Activated CD8-positive, alpha-beta T cell treated with anti-CD3 and anti-CD28 coated beads, Interleukin-2, amount 10 ng/mL, durations not matched to agents 7 days and 5 days (primary cell): ENCODE measurements at regions not wholly inside any gene's neighbourhood (a gene's known extent, or its start where the extent isn't known, plus 50 kb on each side); places are given as distances from the start of the nearest gene placed in this dataset.
A peak's percentile ranks its signal among the peaks of the same experiment; 100 is the strongest.

ENCODE experiments used
- ATAC-seq: fragments of 150-1000 bp; cut with Tn5 transposase; one replicate; pipeline ENCODE4 v1.10.0; 2021; ENCODE audit warnings: moderate library complexity
- CTCF ChIA-PET: fragments of 350-600 bp; sonication (Branson Sonifier 250); formaldehyde crosslinking; loops from one replicate; lab custom pipeline; 2021; ENCODE audit warnings: antibody characterized with exemption; lab: Charles Lee
- POLR2A ChIA-PET: fragments of 350-600 bp; sonication (Branson Sonifier 250); formaldehyde crosslinking; loops from one replicate; lab custom pipeline; 2021; ENCODE audit warnings: antibody characterized with exemption; lab: Charles Lee
- DNase-seq: peaks from one replicate; pipeline ENCODE4 v3.0.0-alpha.2; 2020
- H3K27ac Mint-ChIP-seq: one replicate; pipeline ENCODE4 v1.8.0; 2021; ENCODE audit warnings: mild to moderate bottlenecking, mixed read lengths
- H3K27me3 Mint-ChIP-seq: one replicate; pipeline ENCODE4 v1.8.0; 2021; ENCODE audit warnings: low read depth, mixed read lengths
- H3K36me3 Mint-ChIP-seq: one replicate; pipeline ENCODE4 v1.8.0; 2021; ENCODE audit warnings: low read depth, mixed read lengths
- H3K4me1 Mint-ChIP-seq: one replicate; pipeline ENCODE4 v1.8.0; 2021; ENCODE audit warnings: low read depth, mixed read lengths
- H3K4me3 Mint-ChIP-seq: one replicate; pipeline ENCODE4 v1.8.0; 2021; ENCODE audit warnings: mild to moderate bottlenecking, mixed read lengths
- H3K9me3 Mint-ChIP-seq: one replicate; pipeline ENCODE4 v1.8.0; 2022; ENCODE audit warnings: mixed read lengths; ENCODE audit not compliant: insufficient read depth

DNA sequence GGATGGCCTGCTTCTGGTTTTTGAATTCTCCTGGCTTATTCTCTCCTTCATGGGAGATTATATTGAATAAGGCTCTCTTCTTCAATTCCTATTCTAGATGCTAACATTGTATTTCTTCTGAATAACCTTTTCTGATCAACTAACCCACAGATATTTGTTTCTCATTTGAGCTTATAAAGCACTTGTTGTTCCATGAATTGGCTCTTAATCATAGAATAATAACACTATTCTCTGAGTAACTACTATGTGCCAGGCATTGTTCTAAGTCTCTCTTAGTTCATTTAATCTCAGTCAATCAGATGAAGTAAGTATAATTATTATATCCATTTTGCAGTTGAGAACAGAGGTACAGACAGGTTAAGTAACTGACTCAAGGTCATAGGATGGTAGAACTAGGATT lies 136.3 kb upstream of the MLIP start:
- H3K27me3 Mint-ChIP-seq = peaks cover 17% of the 10 kb centered on the region
- no peaks in the 10 kb centered on the region for H3K9me3 Mint-ChIP-seq
- H3K4me3 Mint-ChIP-seq = no peak overlapping the region
- H3K36me3 Mint-ChIP-seq = no peaks in the 10 kb centered on the region
- no peaks in the 10 kb centered on the region for H3K4me1 Mint-ChIP-seq
- H3K27ac Mint-ChIP-seq = no peak overlapping the region
- DNase-seq = no peak
- POLR2A ChIA-PET = no interaction called here
- no peak for ATAC-seq
- CTCF ChIA-PET = no interaction called here

DNA sequence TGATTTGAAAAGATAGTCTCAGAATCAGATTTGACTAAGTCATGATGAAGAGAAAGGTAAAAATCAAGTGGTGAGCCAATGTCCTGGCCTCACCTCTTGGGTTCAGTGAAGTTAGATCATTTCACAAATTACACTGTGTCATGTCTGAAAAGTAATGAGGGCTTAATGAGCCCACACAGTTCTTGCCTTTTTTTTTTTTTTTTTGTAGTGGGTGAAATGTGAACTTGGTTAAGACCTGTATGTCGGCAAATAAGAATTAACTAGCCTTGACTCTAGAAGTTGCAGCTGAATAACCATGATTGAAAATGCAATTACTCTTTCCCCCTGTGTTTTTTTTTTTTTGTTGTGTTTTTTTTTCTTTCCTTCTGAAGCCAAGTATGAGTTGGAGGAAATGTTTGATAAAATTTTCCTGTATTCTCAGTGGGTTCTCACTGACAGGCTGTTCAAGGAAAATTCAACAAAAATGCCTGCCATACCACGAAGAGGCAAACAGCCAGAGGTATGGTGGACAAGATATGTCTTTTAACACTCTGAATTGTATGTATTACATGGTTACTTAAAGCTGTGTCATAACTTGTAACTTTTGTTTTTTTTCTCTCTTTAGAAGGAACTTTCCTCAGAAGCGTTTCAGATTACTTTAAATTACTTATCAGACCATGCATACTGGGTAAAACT lies 135.2 kb upstream of the MLIP start:
- Mint-ChIP-seq H3K4me3 (no peak overlapping the region), H3K9me3 (no peaks in the 10 kb centered on the region), H3K36me3 (no peaks in the 10 kb centered on the region), H3K27ac (no peak overlapping the region), H3K4me1 (no peaks in the 10 kb centered on the region), H3K27me3 (peaks cover 11% of the 10 kb centered on the region)
- ATAC-seq (no peak), DNase-seq (no peak)
- POLR2A ChIA-PET = no interaction called here
- CTCF ChIA-PET = interaction anchor here (0.7 to 0.8 kb wide), 2 partner anchors 292 to 483 kb away, joined by 3 read pairs; no protein-coding TSS in a partner anchor

DNA sequence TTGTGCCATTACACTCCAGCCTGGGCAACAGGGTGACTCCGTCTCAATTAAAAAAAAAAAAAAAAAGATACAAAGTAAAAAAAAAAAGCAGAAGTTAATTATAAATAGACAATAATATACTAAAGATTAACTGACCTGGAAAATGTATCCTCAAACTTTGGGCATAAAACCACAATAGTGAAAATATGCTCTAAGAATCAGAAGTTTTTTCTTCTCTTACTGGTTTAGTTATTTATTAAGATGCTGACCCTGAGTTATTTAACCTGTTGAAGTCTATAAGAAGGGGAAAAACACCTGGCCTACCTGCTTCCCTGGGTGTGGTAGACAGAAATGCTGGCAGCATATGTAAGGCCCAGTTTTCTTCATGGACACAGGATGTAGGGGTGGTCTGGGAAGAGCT lies 133.7 kb upstream of the MLIP start:
- H3K27ac Mint-ChIP-seq = no peak overlapping the region
- DNase-seq (no peak), ATAC-seq (no peak)
- H3K9me3 Mint-ChIP-seq = no peaks in the 10 kb centered on the region
- peaks cover 8% of the 10 kb centered on the region for H3K27me3 Mint-ChIP-seq
- ChIA-PET CTCF (no interaction called here), POLR2A (no interaction called here)
- H3K4me1 Mint-ChIP-seq = no peaks in the 10 kb centered on the region
- H3K36me3 Mint-ChIP-seq = no peaks in the 10 kb centered on the region
- H3K4me3 Mint-ChIP-seq = no peak overlapping the region

- no peak for ATAC-seq
- H3K9me3 Mint-ChIP-seq = no peaks in the 10 kb centered on the region
- H3K27me3 Mint-ChIP-seq = peaks cover 2% of the 10 kb centered on the region
- POLR2A ChIA-PET = no interaction called here
- H3K4me1 Mint-ChIP-seq = no peaks in the 10 kb centered on the region
- peak; percentile 32 for DNase-seq
- H3K27ac Mint-ChIP-seq = no peak overlapping the region
- H3K36me3 Mint-ChIP-seq = no peaks in the 10 kb centered on the region
- CTCF ChIA-PET = no interaction called here
- no peak overlapping the region for H3K4me3 Mint-ChIP-seq
These were observed 131.7 kb upstream of the MLIP start for GRCh38 chr6:53979468-53980067.

- H3K4me3 Mint-ChIP-seq = no peak overlapping the region
- H3K27me3 Mint-ChIP-seq = peaks cover 2% of the 10 kb centered on the region
- no peak overlapping the region for H3K27ac Mint-ChIP-seq
- ChIA-PET POLR2A (no interaction called here), CTCF (no interaction called here)
- DNase-seq (no peak), ATAC-seq (no peak)
- H3K36me3 Mint-ChIP-seq = no peaks in the 10 kb centered on the region
- H3K9me3 Mint-ChIP-seq = no peaks in the 10 kb centered on the region
- H3K4me1 Mint-ChIP-seq = no peaks in the 10 kb centered on the region
These were observed 128.7 kb upstream of the MLIP start for GRCh38 chr6:53982366-53983050.

GRCh38 chr6:53983301-53983700 lies 127.9 kb upstream of the MLIP start:
- Mint-ChIP-seq H3K27me3 (peaks cover 2% of the 10 kb centered on the region), H3K36me3 (no peaks in the 10 kb centered on the region), H3K4me1 (no peaks in the 10 kb centered on the region), H3K4me3 (no peak overlapping the region), H3K27ac (no peak overlapping the region), H3K9me3 (no peaks in the 10 kb centered on the region)
- CTCF ChIA-PET = no interaction called here
- POLR2A ChIA-PET = no interaction called here
- no peak for DNase-seq
- ATAC-seq = no peak

GRCh38 chr6:53984163-53984562 lies 127.1 kb upstream of the MLIP start:
- Mint-ChIP-seq H3K27ac (no peak overlapping the region), H3K9me3 (no peaks in the 10 kb centered on the region), H3K27me3 (peaks cover 2% of the 10 kb centered on the region), H3K4me1 (no peaks in the 10 kb centered on the region), H3K36me3 (no peaks in the 10 kb centered on the region), H3K4me3 (no peak overlapping the region)
- no peak for DNase-seq
- ChIA-PET CTCF (no interaction called here), POLR2A (no interaction called here)
- ATAC-seq = no peak

DNA sequence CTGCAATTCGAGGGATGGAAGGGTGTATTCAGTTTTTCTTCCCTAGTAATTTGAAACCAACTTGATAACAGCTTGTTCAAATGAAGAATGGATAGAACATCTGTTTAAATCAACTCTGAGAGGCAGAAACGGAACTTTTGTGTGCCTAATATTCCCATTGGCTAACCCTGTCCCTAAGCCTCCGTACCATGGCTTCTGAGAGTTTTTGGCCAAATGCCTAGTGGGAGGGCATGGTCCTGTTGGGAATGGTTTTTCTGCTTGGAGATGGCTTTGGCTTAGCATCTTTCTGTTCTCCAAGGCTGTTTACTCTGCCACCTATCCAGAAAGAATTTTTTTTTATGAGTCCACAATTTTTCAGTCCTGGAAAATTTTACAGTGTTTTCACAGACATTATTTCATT lies 126.7 kb upstream of the MLIP start:
- no peak for ATAC-seq
- no peaks in the 10 kb centered on the region for H3K9me3 Mint-ChIP-seq
- POLR2A ChIA-PET = no interaction called here
- no peak for DNase-seq
- H3K27ac Mint-ChIP-seq = no peak overlapping the region
- peaks cover 2% of the 10 kb centered on the region for H3K27me3 Mint-ChIP-seq
- no peak overlapping the region for H3K4me3 Mint-ChIP-seq
- H3K4me1 Mint-ChIP-seq = no peaks in the 10 kb centered on the region
- no peaks in the 10 kb centered on the region for H3K36me3 Mint-ChIP-seq
- CTCF ChIA-PET = no interaction called here

GRCh38 chr6:53985366-53985765 lies 125.9 kb upstream of the MLIP start:
- Mint-ChIP-seq H3K36me3 (no peaks in the 10 kb centered on the region), H3K4me3 (no peak overlapping the region), H3K27ac (no peak overlapping the region), H3K4me1 (no peaks in the 10 kb centered on the region), H3K27me3 (peaks cover 2% of the 10 kb centered on the region), H3K9me3 (no peaks in the 10 kb centered on the region)
- DNase-seq = no peak
- POLR2A ChIA-PET = no interaction called here
- ATAC-seq = no peak
- CTCF ChIA-PET = interaction anchor here (0.5 kb wide), 1 partner anchor 215 kb away, joined by 3 read pairs; no protein-coding TSS in a partner anchor

DNA sequence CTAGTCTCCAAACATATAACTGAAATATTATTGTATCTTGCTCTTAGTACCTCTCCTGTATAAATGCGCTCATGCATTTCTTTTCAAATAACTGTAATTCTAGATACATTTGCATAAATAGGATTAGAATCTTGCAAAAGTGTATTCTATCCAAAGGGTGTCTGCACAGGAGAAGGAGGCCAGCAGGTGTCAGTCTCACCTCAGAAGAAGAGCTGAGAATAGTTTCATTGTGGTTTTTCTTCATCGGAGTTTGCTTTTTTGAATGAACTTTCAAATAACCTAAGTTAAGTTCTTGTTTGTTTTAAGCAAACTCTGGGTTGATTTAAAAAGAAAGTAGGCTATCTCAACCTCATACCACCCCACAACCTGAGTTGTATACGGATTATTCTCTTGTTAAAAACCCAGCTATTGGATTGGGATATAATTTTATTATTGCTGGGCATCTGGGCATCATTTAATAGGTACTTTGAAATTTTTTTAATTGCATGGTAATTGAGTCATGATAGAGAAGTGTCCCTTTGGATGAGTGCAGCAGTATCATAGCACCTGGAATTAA lies 125.0 kb upstream of the MLIP start:
- no peaks in the 10 kb centered on the region for H3K9me3 Mint-ChIP-seq
- no peak for ATAC-seq
- POLR2A ChIA-PET = no interaction called here
- peaks cover 2% of the 10 kb centered on the region for H3K27me3 Mint-ChIP-seq
- H3K27ac Mint-ChIP-seq = no peak overlapping the region
- H3K4me1 Mint-ChIP-seq = no peaks in the 10 kb centered on the region
- H3K4me3 Mint-ChIP-seq = no peak overlapping the region
- DNase-seq = no peak
- CTCF ChIA-PET = interaction anchor here (0.5 to 1.4 kb wide), 3 partner anchors 13 to 216 kb away, joined by 3 to 5 read pairs (median 3); no protein-coding TSS in a partner anchor
- H3K36me3 Mint-ChIP-seq = no peaks in the 10 kb centered on the region

DNA sequence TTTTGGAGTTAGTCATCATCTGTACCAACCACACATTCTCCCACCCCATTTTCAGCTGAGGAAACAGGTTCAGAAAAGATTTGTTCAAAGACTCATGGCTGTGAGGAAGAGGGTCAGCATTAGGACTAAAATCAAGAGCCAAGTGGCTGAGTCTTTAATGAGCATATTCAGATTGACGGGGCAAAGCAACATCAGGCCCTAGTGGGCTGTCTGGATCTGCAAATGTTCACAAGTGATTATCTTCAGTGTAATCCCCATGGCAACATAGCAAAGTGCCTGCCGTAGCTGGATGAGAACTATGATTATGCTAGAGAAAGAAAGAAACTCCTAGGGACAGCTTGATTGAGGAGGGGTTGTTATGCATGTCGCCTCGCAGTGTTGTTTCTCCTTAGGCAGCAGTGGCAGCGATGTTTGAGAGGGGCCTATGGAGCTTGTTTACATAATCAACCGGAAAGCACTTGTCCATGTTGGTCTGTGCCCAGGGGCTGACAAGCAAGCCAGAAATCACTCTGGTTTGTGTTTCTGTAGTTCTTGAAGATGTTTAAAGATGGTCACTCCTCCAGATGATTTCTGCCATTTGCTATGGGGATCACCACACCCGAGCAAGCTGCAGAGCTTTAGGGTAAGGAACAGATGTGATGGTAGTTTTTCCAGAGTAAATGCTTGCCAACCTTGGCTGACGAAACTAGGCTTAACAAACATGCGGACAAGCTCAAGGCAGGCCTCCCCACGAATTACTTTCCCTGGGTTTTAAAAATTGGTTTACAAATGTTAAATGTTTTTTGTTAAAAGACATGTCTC lies 124.3 kb upstream of the MLIP start:
- POLR2A ChIA-PET = no interaction called here

More for the DNA sequence above, 124.3 kb upstream of the MLIP start:
- ATAC-seq (no peak), DNase-seq (no peak)
- CTCF ChIA-PET = interaction anchor here (1.1 to 1.4 kb wide), 2 partner anchors 12 to 25 kb away, joined by 3 to 5 read pairs; no protein-coding TSS in a partner anchor
- Mint-ChIP-seq H3K27ac (no peak overlapping the region), H3K4me3 (no peak overlapping the region), H3K36me3 (no peaks in the 10 kb centered on the region), H3K9me3 (no peaks in the 10 kb centered on the region), H3K4me1 (no peaks in the 10 kb centered on the region), H3K27me3 (peaks cover 2% of the 10 kb centered on the region)
